ENCODE measurements at regions not wholly inside any gene's neighbourhood (a gene's known extent, or its start where the extent isn't known, plus 50 kb on each side); places are given as distances from the start of the nearest gene placed in this dataset.

DNA sequence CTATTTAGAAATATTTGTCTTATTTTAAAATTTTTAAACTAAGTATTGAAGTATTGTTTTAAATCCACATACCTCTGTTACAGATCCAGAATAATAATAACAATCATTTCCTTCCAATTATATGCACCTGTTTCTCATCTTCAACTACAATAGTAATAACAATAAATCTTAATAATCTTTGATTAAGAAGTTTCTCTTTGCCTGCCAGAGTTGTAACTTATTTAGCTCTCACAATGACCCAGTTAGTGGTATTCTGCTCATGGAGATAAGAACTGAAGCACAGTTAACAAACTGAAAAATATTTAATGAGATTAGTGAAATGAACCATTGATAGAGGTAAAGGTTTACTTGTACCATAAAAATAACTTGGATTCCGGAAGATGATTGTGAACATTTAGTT is 796.3 kb downstream of the LUZP2 start:
- no peak for TF ChIP-seq POLR2A (IDR thresholded peaks at IDR 0.05)
- TF ChIP-seq, protein P1, sequence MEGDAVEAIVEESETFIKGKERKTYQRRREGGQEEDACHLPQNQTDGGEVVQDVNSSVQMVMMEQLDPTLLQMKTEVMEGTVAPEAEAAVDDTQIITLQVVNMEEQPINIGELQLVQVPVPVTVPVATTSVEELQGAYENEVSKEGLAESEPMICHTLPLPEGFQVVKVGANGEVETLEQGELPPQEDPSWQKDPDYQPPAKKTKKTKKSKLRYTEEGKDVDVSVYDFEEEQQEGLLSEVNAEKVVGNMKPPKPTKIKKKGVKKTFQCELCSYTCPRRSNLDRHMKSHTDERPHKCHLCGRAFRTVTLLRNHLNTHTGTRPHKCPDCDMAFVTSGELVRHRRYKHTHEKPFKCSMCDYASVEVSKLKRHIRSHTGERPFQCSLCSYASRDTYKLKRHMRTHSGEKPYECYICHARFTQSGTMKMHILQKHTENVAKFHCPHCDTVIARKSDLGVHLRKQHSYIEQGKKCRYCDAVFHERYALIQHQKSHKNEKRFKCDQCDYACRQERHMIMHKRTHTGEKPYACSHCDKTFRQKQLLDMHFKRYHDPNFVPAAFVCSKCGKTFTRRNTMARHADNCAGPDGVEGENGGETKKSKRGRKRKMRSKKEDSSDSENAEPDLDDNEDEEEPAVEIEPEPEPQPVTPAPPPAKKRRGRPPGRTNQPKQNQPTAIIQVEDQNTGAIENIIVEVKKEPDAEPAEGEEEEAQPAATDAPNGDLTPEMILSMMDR (IDR thresholded peaks at IDR 0.05), result no peak
